Hepatocyte (in vitro differentiated cells): ENCODE measurements at regions not wholly inside any gene's neighbourhood (a gene's known extent, or its start where the extent isn't known, plus 50 kb on each side); places are given as distances from the start of the nearest gene placed in this dataset.

ENCODE experiments used
- CTCF ChIP-seq: fragments of 200-600 bp; sonication (generic); IDR thresholded peaks from 2 replicates; pipeline ENCODE4 v1.5.1; 2016; ENCODE audit warnings: antibody characterized with exemption, mild to moderate bottlenecking; ENCODE audit not compliant: poor library complexity
- EZH2 ChIP-seq: fragments of 200-600 bp; sonication (generic); IDR thresholded peaks from 2 replicates; pipeline ENCODE4 v1.6.1; 2016; ENCODE audit warnings: antibody characterized with exemption, mild to moderate bottlenecking, borderline replicate concordance

GRCh38 chr3:117252208-117252607 is 542.6 kb downstream of the TUSC7 start:
- TF ChIP-seq CTCF, result no peak
- no peak for TF ChIP-seq EZH2
